Esophagus muscularis mucosa (tissue), 3 donors: ENCODE measurements at regions not wholly inside any gene's neighbourhood (a gene's known extent, or its start where the extent isn't known, plus 50 kb on each side); places are given as distances from the start of the nearest gene placed in this dataset.

Experiments used
- POLR2AphosphoS5 ChIP-seq, 2 donors: sonication (generic); formaldehyde crosslinking; IDR thresholded peaks; one replicate each; pipeline ENCODE4 v1.6.1; 2017; ENCODE audit warnings: antibody characterized with exemption in 2 of 2
- TF ChIP-seq, protein P1 (sequence below), 3 experiments: fragments of 200-600 bp in 2 of 3; fragments of 450-650 bp in 1 of 3; sonication (generic) in 2 of 3; IDR thresholded peaks; one replicate each; pipeline ENCODE4 v1.5.1; 2017 to 2019; ENCODE audit warnings: antibody characterized with exemption in 3 of 3, mild to moderate bottlenecking in 2 of 3, moderate library complexity in 1 of 3

GRCh38 chr9:85334228-85334627, 407.5 kb downstream of the AGTPBP1 start:
- TF ChIP-seq, protein P1, sequence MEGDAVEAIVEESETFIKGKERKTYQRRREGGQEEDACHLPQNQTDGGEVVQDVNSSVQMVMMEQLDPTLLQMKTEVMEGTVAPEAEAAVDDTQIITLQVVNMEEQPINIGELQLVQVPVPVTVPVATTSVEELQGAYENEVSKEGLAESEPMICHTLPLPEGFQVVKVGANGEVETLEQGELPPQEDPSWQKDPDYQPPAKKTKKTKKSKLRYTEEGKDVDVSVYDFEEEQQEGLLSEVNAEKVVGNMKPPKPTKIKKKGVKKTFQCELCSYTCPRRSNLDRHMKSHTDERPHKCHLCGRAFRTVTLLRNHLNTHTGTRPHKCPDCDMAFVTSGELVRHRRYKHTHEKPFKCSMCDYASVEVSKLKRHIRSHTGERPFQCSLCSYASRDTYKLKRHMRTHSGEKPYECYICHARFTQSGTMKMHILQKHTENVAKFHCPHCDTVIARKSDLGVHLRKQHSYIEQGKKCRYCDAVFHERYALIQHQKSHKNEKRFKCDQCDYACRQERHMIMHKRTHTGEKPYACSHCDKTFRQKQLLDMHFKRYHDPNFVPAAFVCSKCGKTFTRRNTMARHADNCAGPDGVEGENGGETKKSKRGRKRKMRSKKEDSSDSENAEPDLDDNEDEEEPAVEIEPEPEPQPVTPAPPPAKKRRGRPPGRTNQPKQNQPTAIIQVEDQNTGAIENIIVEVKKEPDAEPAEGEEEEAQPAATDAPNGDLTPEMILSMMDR (IDR thresholded peaks at IDR 0.05), result no peak
- TF ChIP-seq POLR2AphosphoS5 (IDR thresholded peaks at IDR 0.05), result no peak
